Osteoblast (primary cell): ENCODE measurements at regions not wholly inside any gene's neighbourhood (a gene's known extent, or its start where the extent isn't known, plus 50 kb on each side); places are given as distances from the start of the nearest gene placed in this dataset.

Source experiments
- DNase-seq: peaks from one replicate; pipeline ENCODE4 v3.0.0; 2011; ENCODE audit warnings: low spot score, mixed read lengths; ENCODE audit not compliant: insufficient read length; ENCODE audit errors: missing footprints
- H2AFZ ChIP-seq: 2 replicates; pipeline ENCODE4 v1.6.0; 2011; ENCODE audit warnings: mild to moderate bottlenecking, low read length
- H3K27ac ChIP-seq: 2 replicates; pipeline ENCODE4 v1.5.1; 2011; ENCODE audit warnings: mild to moderate bottlenecking, low read depth, low read length, moderate library complexity
- H3K27me3 ChIP-seq: 2 replicates; pipeline ENCODE4 v1.6.0; 2012; ENCODE audit warnings: mild to moderate bottlenecking, control low read depth, inconsistent platforms, low read length, moderate library complexity; ENCODE audit not compliant: insufficient read depth
- H3K36me3 ChIP-seq: 2 replicates; pipeline ENCODE4 v1.5.1; 2011; ENCODE audit warnings: mild to moderate bottlenecking, low read length, control low read depth, moderate library complexity; ENCODE audit not compliant: insufficient read depth
- H3K4me1 ChIP-seq: 2 replicates; pipeline ENCODE4 v1.5.1; 2011; ENCODE audit warnings: mild to moderate bottlenecking, low read length, control low read depth, moderate library complexity; ENCODE audit not compliant: insufficient read depth
- H3K4me2 ChIP-seq: 2 replicates; pipeline ENCODE4 v1.6.0; 2011; ENCODE audit warnings: mild to moderate bottlenecking, low read length; ENCODE audit not compliant: insufficient read depth
- H3K4me3 ChIP-seq: fragments of 200-600 bp; sonication (generic); 3 replicates; pipeline ENCODE4 v1.5.1; 2012; ENCODE audit warnings: mild to moderate bottlenecking, low read length, inconsistent platforms; ENCODE audit not compliant: insufficient read depth
- H3K79me2 ChIP-seq: 2 replicates; pipeline ENCODE4 v1.6.0; 2012; ENCODE audit warnings: mild to moderate bottlenecking, low read length, control low read depth, inconsistent platforms; ENCODE audit not compliant: insufficient read depth
- H3K9me3 ChIP-seq: 2 replicates; pipeline ENCODE4 v1.5.1; 2011; ENCODE audit warnings: low read depth, low read length, control low read depth
- H4K20me1 ChIP-seq: 2 replicates; pipeline ENCODE4 v1.6.0; 2012; ENCODE audit warnings: mild to moderate bottlenecking, low read length, control low read depth; ENCODE audit not compliant: insufficient read depth
- TF ChIP-seq, protein P1 (sequence below): IDR thresholded peaks from 2 replicates; pipeline ENCODE4 v1.5.1; 2011; ENCODE audit warnings: mild to moderate bottlenecking, low read depth, low read length, moderate library complexity; ENCODE audit errors: extremely low read depth

DNA sequence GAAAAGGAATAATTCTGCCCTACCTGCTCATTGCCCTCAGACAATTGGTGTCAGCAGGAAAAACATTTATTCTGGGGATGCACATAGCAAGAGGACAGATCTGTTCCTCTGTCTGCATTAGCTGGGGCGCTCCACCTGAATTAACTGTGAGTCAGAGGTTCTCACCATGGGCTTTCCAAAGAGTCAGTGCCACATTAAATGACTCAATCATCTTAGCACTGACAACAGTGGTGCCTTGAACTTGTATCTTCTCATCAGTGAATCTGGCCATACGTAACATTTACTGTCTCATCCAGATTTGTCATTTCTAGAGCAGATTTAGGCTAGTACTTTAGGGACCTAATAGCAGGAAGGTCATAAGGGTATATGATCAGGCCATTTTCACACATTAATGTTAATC is 358.1 kb upstream of the CRIM1 start:
- H3K36me3 ChIP-seq: no peaks in the 10 kb centered on the region
- H3K9me3 ChIP-seq: no peaks in the 10 kb centered on the region
- H3K79me2 ChIP-seq: no peaks in the 10 kb centered on the region
- no peak overlapping the region for H3K4me3 ChIP-seq
- no peak overlapping the region for H3K27ac ChIP-seq
- no peaks in the 10 kb centered on the region for H3K27me3 ChIP-seq
- no peaks in the 10 kb centered on the region for H3K4me1 ChIP-seq
- no peak overlapping the region for H3K4me2 ChIP-seq
- no peak overlapping the region for H2AFZ ChIP-seq
- no peaks in the 10 kb centered on the region for H4K20me1 ChIP-seq
- TF ChIP-seq, protein P1, sequence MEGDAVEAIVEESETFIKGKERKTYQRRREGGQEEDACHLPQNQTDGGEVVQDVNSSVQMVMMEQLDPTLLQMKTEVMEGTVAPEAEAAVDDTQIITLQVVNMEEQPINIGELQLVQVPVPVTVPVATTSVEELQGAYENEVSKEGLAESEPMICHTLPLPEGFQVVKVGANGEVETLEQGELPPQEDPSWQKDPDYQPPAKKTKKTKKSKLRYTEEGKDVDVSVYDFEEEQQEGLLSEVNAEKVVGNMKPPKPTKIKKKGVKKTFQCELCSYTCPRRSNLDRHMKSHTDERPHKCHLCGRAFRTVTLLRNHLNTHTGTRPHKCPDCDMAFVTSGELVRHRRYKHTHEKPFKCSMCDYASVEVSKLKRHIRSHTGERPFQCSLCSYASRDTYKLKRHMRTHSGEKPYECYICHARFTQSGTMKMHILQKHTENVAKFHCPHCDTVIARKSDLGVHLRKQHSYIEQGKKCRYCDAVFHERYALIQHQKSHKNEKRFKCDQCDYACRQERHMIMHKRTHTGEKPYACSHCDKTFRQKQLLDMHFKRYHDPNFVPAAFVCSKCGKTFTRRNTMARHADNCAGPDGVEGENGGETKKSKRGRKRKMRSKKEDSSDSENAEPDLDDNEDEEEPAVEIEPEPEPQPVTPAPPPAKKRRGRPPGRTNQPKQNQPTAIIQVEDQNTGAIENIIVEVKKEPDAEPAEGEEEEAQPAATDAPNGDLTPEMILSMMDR: no peak
- no peak for DNase-seq

DNA sequence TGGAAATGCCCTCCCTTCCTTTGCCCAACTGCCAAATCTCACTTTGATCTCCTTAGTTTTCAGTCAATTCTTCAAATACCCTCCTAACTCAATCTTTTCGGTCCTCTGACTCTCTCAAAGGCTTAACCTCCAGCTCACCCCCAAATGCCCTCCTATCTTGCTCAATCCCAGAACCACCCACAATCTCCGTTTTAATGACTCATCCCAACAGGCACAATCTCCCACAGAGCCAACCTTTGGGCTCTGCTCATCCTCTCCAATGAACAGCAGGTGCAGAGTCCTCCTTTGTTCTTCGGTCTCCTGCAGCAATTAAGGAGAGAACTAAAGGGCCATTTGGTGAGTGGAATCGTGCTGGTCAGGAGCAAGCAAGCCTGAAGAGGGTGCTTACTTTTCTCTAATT is 366.1 kb upstream of the CRIM1 start:
- Histone ChIP-seq H3K27ac (no peak overlapping the region), H3K4me1 (no peaks in the 10 kb centered on the region), H2AFZ (no peak overlapping the region), H3K4me2 (no peak overlapping the region), H3K9me3 (no peaks in the 10 kb centered on the region), H3K4me3 (no peak overlapping the region), H4K20me1 (no peaks in the 10 kb centered on the region), H3K36me3 (no peaks in the 10 kb centered on the region), H3K79me2 (no peaks in the 10 kb centered on the region), H3K27me3 (no peaks in the 10 kb centered on the region)
- no peak for DNase-seq
- TF ChIP-seq, protein P1: no peak

DNA sequence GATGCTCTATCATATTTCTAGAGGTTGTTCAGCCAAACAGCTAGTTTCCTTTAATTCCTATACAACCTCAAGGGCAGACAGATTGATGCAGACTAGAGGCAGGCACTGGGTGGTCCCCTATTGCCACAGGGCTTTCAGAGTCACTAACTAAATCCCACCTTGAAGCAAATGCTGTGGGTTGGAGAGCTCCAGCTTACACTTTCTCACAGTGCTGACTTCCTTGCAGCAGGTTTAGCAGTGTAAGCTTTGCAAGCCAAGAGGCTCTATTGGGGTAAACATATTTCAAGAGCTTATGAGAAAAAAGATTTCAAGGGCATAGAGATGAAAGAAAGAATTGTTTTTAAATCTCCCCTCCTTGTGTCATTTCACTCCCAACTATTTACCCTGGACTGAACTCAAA is 366.5 kb upstream of the CRIM1 start:
- H3K79me2 ChIP-seq: no peaks in the 10 kb centered on the region

DNA sequence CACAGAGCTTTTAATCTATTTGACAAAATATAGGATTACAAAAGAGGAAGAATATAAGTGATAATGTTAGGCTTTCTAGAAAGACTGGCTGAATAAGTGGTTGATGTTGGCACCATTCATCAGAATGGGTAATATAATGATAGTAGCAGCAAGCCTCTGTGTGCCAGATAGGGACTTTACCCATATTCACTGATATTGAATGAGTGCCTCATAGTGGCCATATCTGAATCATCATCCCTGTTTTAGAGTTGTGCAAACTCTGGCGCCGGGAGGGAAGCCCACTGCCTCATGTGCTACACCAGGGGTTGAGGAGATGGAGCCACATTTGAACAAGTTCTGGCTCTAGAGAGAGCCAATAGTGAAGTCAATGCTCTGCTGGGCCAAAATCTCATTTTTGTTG is 368.7 kb upstream of the CRIM1 start:
- Histone ChIP-seq H2AFZ (no peak overlapping the region), H3K27me3 (no peaks in the 10 kb centered on the region), H3K4me2 (no peak overlapping the region), H3K4me1 (no peaks in the 10 kb centered on the region), H3K27ac (no peak overlapping the region), H3K4me3 (no peak overlapping the region), H3K36me3 (no peaks in the 10 kb centered on the region), H3K9me3 (no peaks in the 10 kb centered on the region), H3K79me2 (no peaks in the 10 kb centered on the region), H4K20me1 (no peaks in the 10 kb centered on the region)
- DNase-seq: no peak
- TF ChIP-seq, protein P1: no peak

More for the DNA sequence above, 366.5 kb upstream of the CRIM1 start:
- H3K27me3 ChIP-seq: no peaks in the 10 kb centered on the region
- no peaks in the 10 kb centered on the region for H3K9me3 ChIP-seq
- no peaks in the 10 kb centered on the region for H4K20me1 ChIP-seq
- no peaks in the 10 kb centered on the region for H3K36me3 ChIP-seq
- no peak overlapping the region for H2AFZ ChIP-seq
- H3K27ac ChIP-seq: no peak overlapping the region
- TF ChIP-seq, protein P1: no peak
- H3K4me2 ChIP-seq: no peak overlapping the region
- DNase-seq: no peak
- H3K4me1 ChIP-seq: no peaks in the 10 kb centered on the region
- no peak overlapping the region for H3K4me3 ChIP-seq
